ENCODE measurements at regions not wholly inside any gene's neighbourhood (a gene's known extent, or its start where the extent isn't known, plus 50 kb on each side); places are given as distances from the start of the nearest gene placed in this dataset.

GRCh38 chr13:104253063-104253680 lies 1187.0 kb upstream of the SLC10A2 start:
- TF ChIP-seq CTCF (IDR thresholded peaks at IDR 0.05; ENCODE audit: low read depth, low read length), result no peak
- Histone ChIP-seq H3K4me3 (no peak overlapping the region), H3K9me3 (ENCODE audit: low read depth) (no peaks in the 10 kb centered on the region), H3K27me3 (no peaks in the 10 kb centered on the region), H3K36me3 (no peaks in the 10 kb centered on the region), H3K27ac (no peak overlapping the region), H3K4me1 (ENCODE audit: low read depth) (no peaks in the 10 kb centered on the region)
- DNase-seq (ENCODE audit: low read depth in 1 of 2, low spot score in 1 of 2), result peak in 1 of 2 donors; percentile 29

- H3K9me3 ChIP-seq (ENCODE audit: low read depth), result no peaks in the 10 kb centered on the region
- no peak overlapping the region for H3K4me3 ChIP-seq
- H3K27me3 ChIP-seq, result no peaks in the 10 kb centered on the region
- H3K27ac ChIP-seq, result no peak overlapping the region
- TF ChIP-seq CTCF (IDR thresholded peaks at IDR 0.05; ENCODE audit: low read depth, low read length), result no peak
- no peaks in the 10 kb centered on the region for H3K4me1 ChIP-seq (ENCODE audit: low read depth)
- no peak for DNase-seq (ENCODE audit: low read depth in 1 of 2, low spot score in 1 of 2)
- H3K36me3 ChIP-seq, result no peaks in the 10 kb centered on the region
Observed at GRCh38 chr13:104251931-104252330, 1185.7 kb upstream of the SLC10A2 start.

- Histone ChIP-seq H3K27ac (no peak overlapping the region), H3K27me3 (no peaks in the 10 kb centered on the region), H3K4me3 (no peak overlapping the region), H3K36me3 (no peaks in the 10 kb centered on the region), H3K9me3 (ENCODE audit: low read depth) (no peaks in the 10 kb centered on the region), H3K4me1 (ENCODE audit: low read depth) (no peaks in the 10 kb centered on the region)
- no peak for DNase-seq (ENCODE audit: low read depth in 1 of 2, low spot score in 1 of 2)
- no peak for TF ChIP-seq CTCF (IDR thresholded peaks at IDR 0.05; ENCODE audit: low read depth, low read length)
Observed at GRCh38 chr13:104246955-104247354, 1180.7 kb upstream of the SLC10A2 start.

- no peaks in the 10 kb centered on the region for H3K9me3 ChIP-seq (ENCODE audit: low read depth)
- H3K4me1 ChIP-seq (ENCODE audit: low read depth), result no peaks in the 10 kb centered on the region
- no peak for DNase-seq (ENCODE audit: low read depth in 1 of 2, low spot score in 1 of 2)
- H3K27ac ChIP-seq, result no peak overlapping the region
- no peaks in the 10 kb centered on the region for H3K36me3 ChIP-seq
- H3K4me3 ChIP-seq, result no peak overlapping the region
- H3K27me3 ChIP-seq, result no peaks in the 10 kb centered on the region
- no peak for TF ChIP-seq CTCF (IDR thresholded peaks at IDR 0.05; ENCODE audit: low read depth, low read length)
Observed at GRCh38 chr13:104206450-104207044, 1140.3 kb upstream of the SLC10A2 start.

- no peaks in the 10 kb centered on the region for H3K27me3 ChIP-seq
- no peaks in the 10 kb centered on the region for H3K9me3 ChIP-seq (ENCODE audit: low read depth)
- H3K27ac ChIP-seq, result no peak overlapping the region
- no peaks in the 10 kb centered on the region for H3K4me1 ChIP-seq (ENCODE audit: low read depth)
- no peaks in the 10 kb centered on the region for H3K36me3 ChIP-seq
- DNase-seq (ENCODE audit: low read depth in 1 of 2, low spot score in 1 of 2), result no peak
- TF ChIP-seq CTCF (IDR thresholded peaks at IDR 0.05; ENCODE audit: low read depth, low read length), result no peak
- H3K4me3 ChIP-seq, result no peak overlapping the region
Observed at GRCh38 chr13:104204177-104204576, 1138.0 kb upstream of the SLC10A2 start.

Measured in cardiac muscle cell (in vitro differentiated cells and primary cell).